ENCODE measurements at regions not wholly inside any gene's neighbourhood (a gene's known extent, or its start where the extent isn't known, plus 50 kb on each side); places are given as distances from the start of the nearest gene placed in this dataset.
A peak's percentile ranks its signal among the peaks of the same experiment; 100 is the strongest.

DNA sequence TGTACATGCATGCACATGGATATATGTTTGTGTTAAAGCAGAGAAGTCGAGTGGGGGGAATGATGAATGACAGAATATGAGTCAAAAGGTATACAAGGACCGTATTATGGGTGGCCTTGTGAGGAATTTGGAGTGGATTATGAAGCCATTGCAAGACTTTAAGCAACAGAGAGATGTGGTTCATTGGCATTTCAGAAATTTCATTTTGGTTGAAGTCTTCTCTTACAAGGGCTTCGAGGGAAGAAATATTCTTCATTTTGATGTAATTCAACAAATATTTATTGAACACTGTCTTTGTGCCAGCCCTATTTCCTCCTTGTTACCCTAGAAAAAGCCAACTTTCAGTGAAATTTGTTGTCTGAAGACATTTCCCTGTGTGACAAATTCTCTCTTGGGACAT lies 83.9 kb upstream of the SLCO6A1 start:
- TF ChIP-seq, protein P1, sequence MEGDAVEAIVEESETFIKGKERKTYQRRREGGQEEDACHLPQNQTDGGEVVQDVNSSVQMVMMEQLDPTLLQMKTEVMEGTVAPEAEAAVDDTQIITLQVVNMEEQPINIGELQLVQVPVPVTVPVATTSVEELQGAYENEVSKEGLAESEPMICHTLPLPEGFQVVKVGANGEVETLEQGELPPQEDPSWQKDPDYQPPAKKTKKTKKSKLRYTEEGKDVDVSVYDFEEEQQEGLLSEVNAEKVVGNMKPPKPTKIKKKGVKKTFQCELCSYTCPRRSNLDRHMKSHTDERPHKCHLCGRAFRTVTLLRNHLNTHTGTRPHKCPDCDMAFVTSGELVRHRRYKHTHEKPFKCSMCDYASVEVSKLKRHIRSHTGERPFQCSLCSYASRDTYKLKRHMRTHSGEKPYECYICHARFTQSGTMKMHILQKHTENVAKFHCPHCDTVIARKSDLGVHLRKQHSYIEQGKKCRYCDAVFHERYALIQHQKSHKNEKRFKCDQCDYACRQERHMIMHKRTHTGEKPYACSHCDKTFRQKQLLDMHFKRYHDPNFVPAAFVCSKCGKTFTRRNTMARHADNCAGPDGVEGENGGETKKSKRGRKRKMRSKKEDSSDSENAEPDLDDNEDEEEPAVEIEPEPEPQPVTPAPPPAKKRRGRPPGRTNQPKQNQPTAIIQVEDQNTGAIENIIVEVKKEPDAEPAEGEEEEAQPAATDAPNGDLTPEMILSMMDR (IDR thresholded peaks at IDR 0.05): no peak

DNA sequence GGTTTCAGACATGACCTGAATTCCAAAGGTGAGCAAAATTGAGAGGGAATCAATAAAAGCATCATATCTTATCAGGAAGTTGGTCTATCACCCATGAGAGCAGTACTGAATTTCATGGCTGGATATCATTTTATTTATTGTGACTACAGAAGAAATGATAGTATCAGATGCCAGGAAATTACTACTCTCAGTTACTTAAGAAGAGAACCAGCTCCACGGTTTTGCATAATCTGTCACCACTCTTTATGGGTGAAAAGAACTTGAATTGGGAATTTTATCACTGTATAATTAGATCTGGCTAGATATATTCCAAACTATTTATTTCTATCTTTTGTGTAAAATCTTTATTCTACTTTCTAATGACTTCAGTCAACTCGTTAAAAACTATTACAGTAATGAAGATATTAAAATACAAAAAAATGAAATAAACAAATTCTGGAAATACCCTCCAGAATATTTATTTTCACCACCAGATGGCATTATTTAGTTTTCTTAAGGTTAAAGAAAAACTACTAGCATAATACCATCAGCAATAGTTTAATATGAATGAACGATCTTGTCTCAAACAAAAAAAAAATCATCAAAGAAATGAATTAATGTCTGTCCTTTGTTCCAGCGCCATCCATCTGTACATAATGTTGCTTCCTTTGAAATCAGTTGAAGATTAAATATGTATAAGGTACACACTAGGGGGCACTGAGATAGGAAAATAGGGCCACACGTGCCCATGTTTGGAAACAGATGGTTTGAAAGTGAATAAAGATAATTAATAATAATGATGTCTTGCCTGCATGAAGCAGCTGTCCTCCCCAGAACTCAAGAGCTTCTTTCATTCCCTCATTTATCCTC lies 84.7 kb upstream of the SLCO6A1 start:
- TF ChIP-seq, protein P1 (IDR thresholded peaks at IDR 0.05): peak; percentile 61

DNA sequence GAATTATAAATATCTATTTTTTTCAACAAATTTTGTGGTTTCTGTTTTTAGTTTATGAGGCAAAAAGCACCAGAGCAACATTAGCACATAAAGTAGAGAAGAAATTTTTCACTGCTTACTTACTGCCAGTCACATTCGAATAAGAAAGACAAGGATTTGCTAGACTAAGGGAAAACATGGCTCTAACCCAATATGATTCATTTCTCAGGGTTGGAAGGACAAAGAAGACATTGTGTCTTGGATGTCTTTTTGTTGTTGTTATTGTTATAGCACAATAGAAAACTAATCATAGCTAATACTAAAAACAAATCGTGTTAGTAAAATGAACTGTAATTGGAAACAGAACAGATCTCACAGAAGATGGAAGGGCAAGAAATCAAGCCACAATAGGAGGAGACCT lies 90.9 kb upstream of the SLCO6A1 start:
- TF ChIP-seq, protein P1 (IDR thresholded peaks at IDR 0.05): no peak

DNA sequence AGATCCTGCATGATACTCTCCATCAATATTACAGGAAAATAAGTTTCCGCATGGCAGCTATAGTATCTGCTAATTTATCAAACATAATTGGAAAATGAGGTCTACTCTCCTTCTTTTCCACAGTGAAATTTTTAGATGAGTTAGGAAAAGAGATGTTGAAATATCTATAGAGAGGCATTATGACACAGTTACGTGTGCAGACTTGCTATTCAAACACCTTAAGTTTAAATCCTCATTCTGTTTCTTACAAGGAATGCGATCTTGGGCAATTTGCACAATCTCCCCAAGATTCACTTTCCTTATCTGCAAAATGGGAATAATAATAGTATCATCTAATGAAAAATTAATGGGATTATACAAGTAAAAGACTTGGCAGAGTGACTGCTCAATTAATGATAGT lies 91.7 kb upstream of the SLCO6A1 start:
- TF ChIP-seq, protein P1 (IDR thresholded peaks at IDR 0.05): no peak

DNA sequence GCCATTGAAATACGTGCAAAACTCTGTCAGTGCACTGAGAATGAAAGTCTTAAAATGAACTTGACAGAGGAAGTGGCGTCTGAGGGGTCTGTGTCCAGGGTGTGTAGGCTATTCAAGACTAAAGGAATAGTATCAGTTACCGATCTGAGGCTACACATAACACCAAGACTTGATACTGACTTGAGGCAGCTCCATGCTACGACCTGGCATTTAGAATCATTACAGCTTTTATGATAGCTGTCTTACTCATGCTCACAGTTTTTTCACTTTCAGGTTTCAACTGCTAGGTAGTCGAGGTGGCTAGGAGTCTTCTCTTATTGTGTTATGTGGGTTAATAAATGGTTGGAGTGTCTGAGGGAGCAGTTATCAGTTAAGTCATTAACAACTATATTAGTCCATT lies 92.8 kb upstream of the SLCO6A1 start:
- TF ChIP-seq, protein P1 (IDR thresholded peaks at IDR 0.05): no peak

DNA sequence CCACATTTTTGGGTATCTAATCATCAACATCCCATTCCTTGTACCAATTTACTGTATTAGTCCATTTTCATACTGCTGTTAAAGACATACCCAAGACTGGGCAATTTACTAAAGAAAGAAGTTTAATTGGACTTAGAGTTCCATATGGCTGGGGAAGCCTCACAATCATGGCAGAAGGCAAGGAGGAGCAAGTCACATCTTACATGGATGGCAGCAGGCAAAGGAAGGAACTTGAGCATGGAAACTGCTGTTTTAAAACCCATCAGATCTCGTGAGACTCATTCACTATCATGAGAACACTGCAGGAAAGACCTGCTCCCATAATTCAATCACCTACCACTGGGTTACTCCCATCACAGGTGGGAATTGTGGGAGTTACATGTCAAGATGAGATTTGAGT lies 95.4 kb upstream of the SLCO6A1 start:
- TF ChIP-seq, protein P1 (IDR thresholded peaks at IDR 0.05): no peak

DNA sequence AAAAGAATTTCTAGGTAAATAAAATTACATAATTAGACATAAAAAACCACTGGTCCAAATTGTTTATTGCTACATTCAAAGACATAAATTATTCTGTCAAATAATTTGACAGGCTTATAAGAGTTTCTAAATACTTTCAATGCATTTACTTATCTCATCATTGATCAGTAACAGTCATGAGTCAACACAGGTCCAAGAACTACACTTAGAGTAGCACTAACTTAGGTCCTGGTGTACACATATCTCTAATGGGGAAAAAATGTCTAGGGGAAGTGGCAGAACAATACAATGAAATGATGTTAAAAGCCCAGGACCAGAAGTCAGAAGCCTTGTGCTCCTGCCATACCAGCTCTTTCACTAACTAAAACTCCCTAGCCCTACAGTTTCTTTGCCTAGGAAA lies 96.5 kb upstream of the SLCO6A1 start:
- TF ChIP-seq, protein P1 (IDR thresholded peaks at IDR 0.05): no peak

All from LNCAP (cell line).